ENCODE measurements at regions not wholly inside any gene's neighbourhood (a gene's known extent, or its start where the extent isn't known, plus 50 kb on each side); places are given as distances from the start of the nearest gene placed in this dataset. TPM values are rescaled to one million over a fixed set of nuclear protein-coding genes. Genes with fewer than 3 reads are reported as not detected.

DNA sequence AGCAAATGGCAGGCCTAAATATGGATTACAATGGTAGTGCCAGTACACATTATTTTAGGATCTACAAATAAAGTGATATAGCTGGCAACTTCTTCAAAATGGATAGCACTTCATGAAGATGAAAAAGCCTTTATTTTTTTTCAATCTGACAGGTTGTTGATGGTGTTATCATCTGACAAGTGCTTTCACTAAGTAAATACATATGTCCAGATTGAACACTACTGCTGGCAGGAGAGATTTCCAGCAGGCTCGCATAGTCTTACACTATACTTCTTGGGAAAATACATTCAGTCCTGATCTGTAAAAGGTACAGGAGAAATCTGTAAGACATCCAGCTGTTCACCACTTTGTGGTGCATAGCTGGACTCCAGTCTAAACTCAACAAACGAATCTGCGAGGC, 50.9 kb upstream of the ALCAM start:
- DNase-seq (no peak), ATAC-seq (no peak)
- no peak overlapping the region for H3K27ac ChIP-seq
- H3K36me3 ChIP-seq (replicated peaks in 1 of 2; ENCODE audit: insufficient read depth in 1 of 2, low read depth in 2 of 2), result no peaks in the 10 kb centered on the region
- H3K27me3 ChIP-seq, result no peaks in the 10 kb centered on the region
- WGBS, 2 donors, result 58 to 80% methylated on average over 3 of the region's 3 CpGs
- no peaks in the 10 kb centered on the region for H3K4me1 ChIP-seq
- no peak for TF ChIP-seq CTCF (IDR thresholded peaks at IDR 0.05)
- no peak for TF ChIP-seq POLR2A (IDR thresholded peaks at IDR 0.05)
- no peaks in the 10 kb centered on the region for H3K9me3 ChIP-seq
- intact Hi-C loops (cut with DNase I), result no loop called here
- no peak overlapping the region for H3K4me3 ChIP-seq

DNA sequence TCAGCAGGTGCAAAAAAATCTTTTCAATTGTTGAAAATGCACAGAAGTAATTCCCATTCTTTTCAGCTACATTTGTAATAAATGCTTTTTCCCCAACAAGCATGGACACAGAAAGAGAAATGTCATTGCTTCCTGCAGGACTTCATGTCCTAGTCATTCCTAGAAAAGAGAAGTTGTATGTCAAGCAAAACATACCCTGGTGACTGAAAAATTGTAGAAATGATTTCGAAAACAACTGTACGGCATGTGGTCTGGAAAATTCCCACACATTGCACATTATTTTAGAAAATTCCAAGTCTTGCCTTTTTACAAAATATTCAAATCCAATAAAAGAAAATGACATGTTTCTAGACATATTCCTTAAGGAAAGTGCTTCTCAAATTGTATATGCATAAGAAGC, 50.4 kb upstream of the ALCAM start:
- Histone ChIP-seq H3K4me1 (no peaks in the 10 kb centered on the region), H3K27me3 (no peaks in the 10 kb centered on the region), H3K36me3 (replicated peaks in 1 of 2; ENCODE audit: insufficient read depth in 1 of 2, low read depth in 2 of 2) (no peaks in the 10 kb centered on the region), H3K27ac (no peak overlapping the region), H3K4me3 (no peak overlapping the region), H3K9me3 (no peaks in the 10 kb centered on the region)
- TF ChIP-seq POLR2A (IDR thresholded peaks at IDR 0.05), result no peak
- TF ChIP-seq CTCF (IDR thresholded peaks at IDR 0.05), result no peak
- DNase-seq (no peak), ATAC-seq (no peak)
- intact Hi-C loops (cut with DNase I), result no loop called here
- WGBS, 2 donors, result 80 to 90% methylated on average over 2 of the region's 2 CpGs

MicroRNAs in the stretch of these regions (microRNA counts, 767-probe panel; counts per million panel counts)
- 0 to 736 counts per million in 2 donors for microRNA hsa-miR-548ab

Small RNA genes in the stretch of these regions (microRNA-seq; reads per million reads assigned to microRNA genes)
- 0 reads per million in 2 donors for gene MIR548AB (ENCODE audit: borderline number of aligned reads in 2 of 2, borderline replicate concordance in 2 of 2)

Small RNA genes in the stretch of these regions (small RNA-seq; reads per million reads assigned to genes)
- gene MIR548AB (not detected), gene NDUFA4P2 (not detected), gene RNU1-43P (not detected), gene RNU6-461P (not detected), gene TUBBP11 (not detected)

All from body of pancreas (tissue), 4 donors.